IPS-18c (cell line): ENCODE measurements at regions not wholly inside any gene's neighbourhood (a gene's known extent, or its start where the extent isn't known, plus 50 kb on each side); places are given as distances from the start of the nearest gene placed in this dataset.

Source experiments
- H3K4me3 ChIP-seq: 2 replicates; pipeline ENCODE4 v1.7.0; 2013; ENCODE audit warnings: low read depth, mild to moderate bottlenecking, low read length, moderate library complexity; ENCODE audit not compliant: insufficient read depth
- H3K9me3 ChIP-seq: one replicate; pipeline ENCODE4 v1.6.1; 2013; ENCODE audit warnings: mild to moderate bottlenecking, low read length, moderate library complexity; ENCODE audit not compliant: control insufficient read depth, insufficient read depth

- H3K9me3 ChIP-seq = no peaks in the 10 kb centered on the region
- no peak overlapping the region for H3K4me3 ChIP-seq
Measured at GRCh38 chr5:152337484-152337883, 67.6 kb downstream of the NMUR2 start.

- H3K4me3 ChIP-seq = no peak overlapping the region
- H3K9me3 ChIP-seq = no peaks in the 10 kb centered on the region
Measured at GRCh38 chr5:152335461-152335860, 69.6 kb downstream of the NMUR2 start.

- H3K9me3 ChIP-seq = no peaks in the 10 kb centered on the region
- H3K4me3 ChIP-seq = no peak overlapping the region
Measured at GRCh38 chr5:152332716-152333460, 72.2 kb downstream of the NMUR2 start.

DNA sequence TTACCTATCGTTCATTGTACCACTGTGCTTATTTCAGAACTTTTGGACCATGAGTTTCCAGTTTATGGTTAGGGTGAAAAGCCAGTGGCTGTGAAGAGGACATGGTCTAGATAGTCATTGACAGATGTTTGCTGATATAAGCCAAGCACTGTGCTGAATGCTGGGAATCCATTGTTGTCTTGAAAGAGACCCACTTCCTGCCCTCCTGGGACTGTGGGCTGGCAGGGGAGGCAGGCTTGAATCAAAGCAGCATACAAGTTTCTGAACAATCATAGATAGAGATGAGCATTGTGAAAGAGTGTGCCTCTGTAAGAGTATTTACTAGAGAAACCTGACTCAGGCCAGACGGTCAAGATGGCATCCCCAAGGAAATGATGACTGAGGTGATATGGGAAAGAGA, 73.4 kb downstream of the NMUR2 start:
- Histone ChIP-seq H3K9me3 (no peaks in the 10 kb centered on the region), H3K4me3 (no peak overlapping the region)

DNA sequence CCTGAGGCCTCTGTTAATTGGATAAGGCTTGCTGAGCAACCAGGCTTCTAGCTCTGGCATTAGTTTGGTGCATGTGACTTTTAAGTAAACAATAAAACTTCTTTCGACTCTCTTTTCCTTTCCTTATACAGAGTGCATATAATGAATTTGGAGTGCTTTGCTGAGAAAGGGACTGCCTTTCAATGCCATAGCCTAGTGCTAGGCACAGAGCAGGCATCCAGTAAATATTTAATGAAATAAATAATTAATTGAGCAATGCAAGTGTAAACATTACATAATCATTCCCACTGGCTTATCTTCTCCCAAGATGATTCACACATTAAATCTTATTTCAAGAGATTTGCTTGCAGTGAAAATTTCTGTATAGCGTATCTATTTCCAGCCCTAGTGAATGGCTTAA, 74.1 kb downstream of the NMUR2 start:
- H3K4me3 ChIP-seq = no peak overlapping the region
- no peaks in the 10 kb centered on the region for H3K9me3 ChIP-seq

DNA sequence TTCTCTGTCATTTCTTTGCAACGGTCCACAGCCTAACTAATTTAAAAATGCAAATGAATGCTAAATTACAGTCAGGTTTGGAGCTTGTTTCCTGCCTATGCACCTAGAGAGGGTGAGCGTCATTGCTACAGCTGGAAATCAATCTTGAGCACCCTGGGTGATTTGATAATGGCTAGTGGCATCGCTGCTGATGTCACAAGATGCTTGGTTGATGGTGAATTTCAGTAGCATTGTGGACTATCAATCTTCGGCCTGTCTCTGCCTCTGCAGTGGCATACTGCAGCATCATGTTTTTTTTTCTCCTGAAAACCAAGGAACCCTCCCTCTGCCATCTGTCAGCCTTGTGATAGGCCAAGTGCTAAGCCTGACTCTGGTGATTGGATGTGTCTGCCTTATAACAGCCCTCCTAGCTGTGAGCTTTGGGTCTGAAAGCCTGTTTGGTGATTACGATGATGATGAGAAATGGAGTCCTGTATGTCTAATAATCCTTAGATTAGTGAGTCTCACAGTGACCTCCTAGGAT, 75.3 kb downstream of the NMUR2 start:
- H3K9me3 ChIP-seq = no peaks in the 10 kb centered on the region
- H3K4me3 ChIP-seq = no peak overlapping the region

DNA sequence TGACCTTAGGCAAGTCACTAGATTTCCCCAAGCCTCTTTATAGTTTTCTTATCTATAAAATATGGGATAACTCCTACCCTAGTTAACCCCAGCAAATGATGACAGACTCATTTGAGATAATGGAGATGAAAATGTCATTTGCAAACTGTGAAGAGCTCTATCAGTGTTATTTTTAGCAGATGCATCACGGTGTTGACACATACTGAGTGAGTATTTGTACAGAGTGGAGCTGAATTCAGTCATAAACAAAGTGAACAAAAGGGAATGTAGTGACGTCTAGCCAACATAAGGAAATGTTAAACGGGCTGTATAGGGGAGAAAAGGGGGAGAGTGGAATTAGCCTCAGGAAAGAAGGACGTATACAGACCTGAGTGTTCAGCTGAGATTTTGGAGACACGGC, 75.9 kb downstream of the NMUR2 start:
- Histone ChIP-seq H3K9me3 (no peaks in the 10 kb centered on the region), H3K4me3 (no peak overlapping the region)

DNA sequence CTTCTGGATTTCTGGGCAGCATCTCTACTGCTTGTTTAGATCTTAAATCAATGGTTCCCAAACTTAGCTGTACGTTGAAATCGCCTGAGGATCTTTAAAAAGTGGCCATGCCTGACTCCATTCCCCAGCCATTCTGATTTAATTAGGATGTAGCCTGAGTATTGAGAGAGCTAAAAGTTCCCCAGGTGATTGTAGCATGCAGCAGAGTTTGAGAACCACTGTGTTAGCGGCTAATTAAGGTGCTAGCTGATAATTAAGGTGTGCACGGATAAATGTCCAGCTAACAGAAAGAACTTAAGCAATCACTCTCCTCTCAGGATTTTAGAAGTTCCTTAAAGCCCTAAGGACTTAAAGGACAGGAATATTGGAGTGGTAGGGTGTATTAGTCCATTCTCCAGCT, 89.1 kb downstream of the NMUR2 start:
- no peaks in the 10 kb centered on the region for H3K9me3 ChIP-seq

GRCh38 chr5:152314196-152314829, 90.8 kb downstream of the NMUR2 start:
- H3K4me3 ChIP-seq = no peak overlapping the region
- H3K9me3 ChIP-seq = no peaks in the 10 kb centered on the region

More for the DNA sequence above, 89.1 kb downstream of the NMUR2 start:
- H3K4me3 ChIP-seq = no peak overlapping the region

- H3K4me3 ChIP-seq = no peak overlapping the region
- H3K9me3 ChIP-seq = no peaks in the 10 kb centered on the region
Measured at GRCh38 chr5:152309926-152310450, 95.1 kb downstream of the NMUR2 start.

DNA sequence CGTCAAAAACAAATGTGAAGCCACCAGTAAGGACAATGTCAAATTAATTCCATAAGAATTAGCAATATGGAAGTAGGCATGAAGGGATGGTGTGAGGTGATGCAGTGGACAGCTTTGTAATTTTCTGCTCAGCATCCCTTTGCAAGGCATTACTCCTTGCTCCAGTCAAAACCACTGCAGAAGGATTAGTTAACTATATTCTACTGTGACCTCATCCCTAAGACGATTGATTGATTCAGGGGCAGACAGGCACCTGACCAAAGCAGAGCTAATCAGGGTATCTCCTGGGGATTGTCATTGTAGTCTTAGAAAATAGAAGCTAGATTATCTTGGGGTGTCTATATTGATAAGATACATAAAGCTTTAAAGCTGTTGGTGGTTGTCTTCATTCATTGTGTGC, 98.7 kb downstream of the NMUR2 start:
- Histone ChIP-seq H3K4me3 (no peak overlapping the region), H3K9me3 (no peaks in the 10 kb centered on the region)

DNA sequence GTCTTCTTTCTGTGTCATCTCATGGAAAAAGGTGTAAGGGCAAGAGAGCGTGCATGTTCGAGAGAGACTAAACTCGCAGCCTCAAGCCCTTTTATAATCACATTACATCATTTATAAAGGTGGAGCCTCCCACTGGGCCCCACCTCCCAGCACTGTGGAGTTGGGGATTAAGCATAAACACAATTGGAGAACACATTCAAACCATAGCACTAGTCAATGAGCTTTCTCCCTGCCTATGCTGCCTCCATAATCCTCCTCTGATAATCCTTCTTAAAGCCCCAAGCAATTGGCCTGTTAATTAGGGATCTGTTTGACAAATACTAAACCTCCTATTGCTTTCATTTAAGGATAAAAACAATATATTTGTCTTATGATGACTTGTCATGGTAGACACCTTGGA, 99.6 kb downstream of the NMUR2 start:
- Histone ChIP-seq H3K4me3 (no peak overlapping the region), H3K9me3 (no peaks in the 10 kb centered on the region)

DNA sequence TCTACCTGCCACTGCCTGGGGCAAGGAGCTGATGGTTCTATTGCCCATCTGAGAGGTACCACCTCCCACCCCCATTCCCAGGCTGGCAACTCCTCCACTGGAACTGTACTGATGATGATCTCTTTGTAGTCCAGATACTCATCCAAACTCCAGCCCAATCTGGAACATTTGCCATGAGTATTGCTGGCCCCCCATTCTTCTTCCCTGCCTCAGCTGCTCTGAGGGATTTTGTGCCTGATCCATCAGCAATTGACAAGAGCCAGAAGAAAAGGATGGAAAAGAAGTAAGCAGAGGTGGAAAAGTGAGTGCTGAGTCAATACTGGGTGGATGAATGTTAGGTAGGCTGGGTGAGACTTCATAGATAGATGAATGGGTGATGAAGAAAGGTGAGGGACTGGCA, 101.2 kb downstream of the NMUR2 start:
- no peaks in the 10 kb centered on the region for H3K9me3 ChIP-seq
- H3K4me3 ChIP-seq = no peak overlapping the region

DNA sequence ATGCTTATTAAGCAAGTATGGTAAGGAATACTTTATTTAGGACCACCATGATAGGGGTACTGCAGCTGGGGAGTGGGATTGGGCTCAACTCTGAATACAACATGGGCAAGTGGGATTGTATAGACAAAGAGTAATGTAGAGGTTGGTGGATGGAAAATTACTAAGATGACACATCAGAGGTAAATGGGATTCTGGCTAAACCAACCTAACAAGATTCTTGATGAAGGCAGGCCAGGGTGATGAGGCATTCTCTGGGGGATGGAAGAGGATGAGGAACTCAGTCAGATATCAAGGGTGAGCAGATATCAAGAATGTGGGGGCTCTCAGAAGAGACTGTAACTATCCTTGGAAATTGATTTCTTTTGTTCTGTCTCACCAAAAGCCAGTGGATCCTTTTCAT, 107.2 kb downstream of the NMUR2 start:
- no peaks in the 10 kb centered on the region for H3K9me3 ChIP-seq
- H3K4me3 ChIP-seq = no peak overlapping the region

DNA sequence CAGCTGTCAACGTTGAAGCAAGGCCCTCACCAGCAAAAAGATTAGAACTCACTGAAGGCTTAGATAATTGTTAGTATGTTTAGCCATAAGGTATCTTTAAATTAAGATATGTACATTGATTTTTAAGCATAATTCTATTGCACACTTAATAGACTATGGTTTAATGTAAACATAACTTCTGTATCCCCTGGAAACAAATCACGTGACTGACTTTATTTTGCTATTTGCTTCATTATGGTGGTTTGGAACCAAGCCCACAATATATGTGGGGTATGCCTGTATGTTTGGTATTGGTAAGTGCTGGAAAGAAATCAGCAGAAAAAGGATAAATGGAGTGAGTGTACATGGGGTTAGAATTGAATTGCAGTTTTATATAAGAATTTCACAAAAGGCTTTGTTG, 111.9 kb downstream of the NMUR2 start:
- Histone ChIP-seq H3K4me3 (no peak overlapping the region), H3K9me3 (no peaks in the 10 kb centered on the region)

GRCh38 chr5:152290181-152290580, 114.9 kb downstream of the NMUR2 start:
- Histone ChIP-seq H3K4me3 (no peak overlapping the region), H3K9me3 (no peaks in the 10 kb centered on the region)

DNA sequence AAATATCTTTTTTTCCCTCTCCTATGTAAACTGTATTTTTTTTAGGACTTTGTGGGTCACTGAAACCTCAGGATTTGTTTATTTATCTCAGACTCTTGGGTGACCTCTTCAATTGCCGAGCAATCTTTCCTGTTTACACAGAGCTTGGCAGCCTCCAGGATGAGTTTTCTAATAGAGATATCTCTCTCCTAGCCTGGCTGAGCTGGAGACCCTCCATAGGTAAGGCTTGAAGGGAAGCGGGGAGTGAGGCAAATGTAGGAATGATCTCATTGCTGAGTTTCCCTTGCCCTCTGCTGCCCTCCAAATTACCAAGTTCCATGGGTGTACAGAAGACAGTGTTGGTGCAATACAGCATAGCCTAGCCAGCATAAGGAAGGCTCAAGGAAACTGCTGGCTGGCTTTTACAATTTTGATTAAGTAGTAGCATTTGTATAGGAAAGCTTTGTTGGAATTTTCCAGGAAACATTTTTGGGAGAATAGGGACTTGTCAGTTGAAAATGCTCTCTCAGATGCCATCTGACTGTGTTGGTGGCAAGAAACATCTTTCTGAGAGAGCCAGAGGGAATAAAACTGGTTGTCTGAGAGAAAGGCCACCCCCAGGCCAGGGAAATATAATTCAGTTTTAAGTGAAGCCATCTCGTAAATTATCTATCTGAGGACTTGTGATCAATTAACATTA, 116.0 kb downstream of the NMUR2 start:
- Histone ChIP-seq H3K9me3 (no peaks in the 10 kb centered on the region), H3K4me3 (no peak overlapping the region)

GRCh38 chr5:152288499-152288898, 116.6 kb downstream of the NMUR2 start:
- H3K9me3 ChIP-seq = no peaks in the 10 kb centered on the region
- no peak overlapping the region for H3K4me3 ChIP-seq
